Neural cell (in vitro differentiated cells): ENCODE measurements at regions not wholly inside any gene's neighbourhood (a gene's known extent, or its start where the extent isn't known, plus 50 kb on each side); places are given as distances from the start of the nearest gene placed in this dataset.

Source experiments
- EP300 ChIP-seq: fragments of 450-650 bp; conservative IDR thresholded peaks from 2 replicates; pipeline ENCODE4 v1.6.1; 2014; ENCODE audit warnings: antibody characterized with exemption, mild to moderate bottlenecking, moderate library complexity; ENCODE audit not compliant: poor library complexity, severe bottlenecking
- MXI1 ChIP-seq: fragments of 450-650 bp; conservative IDR thresholded peaks from 2 replicates; pipeline ENCODE4 v1.6.1; 2014; ENCODE audit warnings: antibody characterized with exemption, mild to moderate bottlenecking; ENCODE audit not compliant: poor library complexity, severe bottlenecking
- RAD21 ChIP-seq: fragments of 450-650 bp; conservative IDR thresholded peaks from 2 replicates; pipeline ENCODE4 v1.6.1; 2014; ENCODE audit warnings: antibody characterized with exemption, mild to moderate bottlenecking, moderate library complexity
- TAF1 ChIP-seq: IDR thresholded peaks from 2 replicates; pipeline ENCODE4 v1.6.1; 2012; ENCODE audit warnings: low read depth
- TF ChIP-seq, protein P1 (sequence below): fragments of 450-650 bp; IDR thresholded peaks from 2 replicates; pipeline ENCODE4 v1.5.1; 2014; ENCODE audit warnings: antibody characterized with exemption, mild to moderate bottlenecking, moderate library complexity; ENCODE audit not compliant: poor library complexity, severe bottlenecking

- TF ChIP-seq, protein P1, sequence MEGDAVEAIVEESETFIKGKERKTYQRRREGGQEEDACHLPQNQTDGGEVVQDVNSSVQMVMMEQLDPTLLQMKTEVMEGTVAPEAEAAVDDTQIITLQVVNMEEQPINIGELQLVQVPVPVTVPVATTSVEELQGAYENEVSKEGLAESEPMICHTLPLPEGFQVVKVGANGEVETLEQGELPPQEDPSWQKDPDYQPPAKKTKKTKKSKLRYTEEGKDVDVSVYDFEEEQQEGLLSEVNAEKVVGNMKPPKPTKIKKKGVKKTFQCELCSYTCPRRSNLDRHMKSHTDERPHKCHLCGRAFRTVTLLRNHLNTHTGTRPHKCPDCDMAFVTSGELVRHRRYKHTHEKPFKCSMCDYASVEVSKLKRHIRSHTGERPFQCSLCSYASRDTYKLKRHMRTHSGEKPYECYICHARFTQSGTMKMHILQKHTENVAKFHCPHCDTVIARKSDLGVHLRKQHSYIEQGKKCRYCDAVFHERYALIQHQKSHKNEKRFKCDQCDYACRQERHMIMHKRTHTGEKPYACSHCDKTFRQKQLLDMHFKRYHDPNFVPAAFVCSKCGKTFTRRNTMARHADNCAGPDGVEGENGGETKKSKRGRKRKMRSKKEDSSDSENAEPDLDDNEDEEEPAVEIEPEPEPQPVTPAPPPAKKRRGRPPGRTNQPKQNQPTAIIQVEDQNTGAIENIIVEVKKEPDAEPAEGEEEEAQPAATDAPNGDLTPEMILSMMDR, result no peak
- TF ChIP-seq TAF1 (no peak), EP300 (no peak), MXI1 (no peak), RAD21 (no peak)
Observed at GRCh38 chrX:122219226-122219625, 964.9 kb upstream of the GRIA3 start.
